Activated naive CD8-positive, alpha-beta T cell treated with anti-CD3 and anti-CD28 coated beads, Interleukin-2, amount 50 U/mL, for 16 hours (primary cell): ENCODE measurements at regions not wholly inside any gene's neighbourhood (a gene's known extent, or its start where the extent isn't known, plus 50 kb on each side); places are given as distances from the start of the nearest gene placed in this dataset.
"Not testable (repeated sequence)": the region's sequence is repeated elsewhere in the genome, so short reads cannot be mapped to it uniquely, and the experiment has no call there.

Experiments used
- DNase-seq: peaks from one replicate; pipeline ENCODE4 v3.0.0-alpha.2; 2020; ENCODE audit warnings: low read depth, low spot score

GRCh38 chr2:12618576-12618975 lies 98.2 kb upstream of the TRIB2 start:
- DNase-seq, result no peak

GRCh38 chr2:12619975-12620374 lies 96.8 kb upstream of the TRIB2 start:
- no peak for DNase-seq

- DNase-seq, result no peak
Measured at GRCh38 chr2:12620759-12621158, 96.0 kb upstream of the TRIB2 start.

GRCh38 chr2:12623051-12623450 lies 93.7 kb upstream of the TRIB2 start:
- no peak for DNase-seq

GRCh38 chr2:12624384-12624783 lies 92.4 kb upstream of the TRIB2 start:
- DNase-seq, result no peak

- no peak for DNase-seq
Measured at GRCh38 chr2:12624905-12625598, 91.7 kb upstream of the TRIB2 start.

- DNase-seq, result not testable (repeated sequence)
Measured at GRCh38 chr2:12628541-12628940, 88.2 kb upstream of the TRIB2 start.

GRCh38 chr2:12636837-12637581 lies 79.7 kb upstream of the TRIB2 start:
- DNase-seq, result no peak

- no peak for DNase-seq
Measured at GRCh38 chr2:12637754-12638153, 79.0 kb upstream of the TRIB2 start.

GRCh38 chr2:12641441-12641840 lies 75.3 kb upstream of the TRIB2 start:
- no peak for DNase-seq

GRCh38 chr2:12642332-12642731 lies 74.4 kb upstream of the TRIB2 start:
- DNase-seq, result no peak

GRCh38 chr2:12642859-12643258 lies 73.9 kb upstream of the TRIB2 start:
- no peak for DNase-seq

- no peak for DNase-seq
Measured at GRCh38 chr2:12649602-12650400, 66.9 kb upstream of the TRIB2 start.

GRCh38 chr2:12651641-12652040 lies 65.1 kb upstream of the TRIB2 start:
- DNase-seq, result no peak

- no peak for DNase-seq
Measured at GRCh38 chr2:12652723-12653122, 64.0 kb upstream of the TRIB2 start.

- no peak for DNase-seq
Measured at GRCh38 chr2:12657560-12657959, 59.2 kb upstream of the TRIB2 start.

- DNase-seq, result no peak
Measured at GRCh38 chr2:12658310-12658945, 58.3 kb upstream of the TRIB2 start.

- no peak for DNase-seq
Measured at GRCh38 chr2:12661489-12661888, 55.2 kb upstream of the TRIB2 start.

GRCh38 chr2:12663306-12664037 lies 53.3 kb upstream of the TRIB2 start:
- DNase-seq, result no peak

GRCh38 chr2:12665334-12665733 lies 51.4 kb upstream of the TRIB2 start:
- DNase-seq, result no peak

- no peak for DNase-seq
Measured at GRCh38 chr2:12666445-12666844, 50.3 kb upstream of the TRIB2 start.
